ENCODE measurements at regions not wholly inside any gene's neighbourhood (a gene's known extent, or its start where the extent isn't known, plus 50 kb on each side); places are given as distances from the start of the nearest gene placed in this dataset.
A peak's percentile ranks its signal among the peaks of the same experiment; 100 is the strongest.
"Not testable (repeated sequence)": the region's sequence is repeated elsewhere in the genome, so short reads cannot be mapped to it uniquely, and the experiment has no call there.

- Histone ChIP-seq H3K4me3 (ENCODE audit: low read depth, low read length) (no peak overlapping the region), H3K9me3 (no peaks in the 10 kb centered on the region), H3K36me3 (no peaks in the 10 kb centered on the region), H3K4me1 (no peaks in the 10 kb centered on the region), H3K27me3 (no peaks in the 10 kb centered on the region)
- DNase-seq, result no peak
- no peak for TF ChIP-seq CTCF (IDR thresholded peaks at IDR 0.05; ENCODE audit: low read depth, low read length)
These were observed 1562.9 kb upstream of the PRR20A start for GRCh38 chr13:55577847-55578210.

- not testable (repeated sequence) for H3K4me1 ChIP-seq; DNase-seq; H3K27me3 ChIP-seq; H3K9me3 ChIP-seq; H3K36me3 ChIP-seq; H3K4me3 ChIP-seq (ENCODE audit: low read depth, low read length)
These were observed 1558.4 kb upstream of the PRR20A start for GRCh38 chr13:55582294-55582693.

- H3K9me3 ChIP-seq, result no peaks in the 10 kb centered on the region
- no peak overlapping the region for H3K4me3 ChIP-seq (ENCODE audit: low read depth, low read length)
These were observed 1556.6 kb upstream of the PRR20A start for GRCh38 chr13:55583953-55584593.

GRCh38 chr13:55602784-55603183 is 1537.9 kb upstream of the PRR20A start:
- H3K4me3 ChIP-seq (ENCODE audit: low read depth, low read length), result no peak overlapping the region
- H3K27me3 ChIP-seq, result no peaks in the 10 kb centered on the region
- DNase-seq, result no peak
- TF ChIP-seq CTCF (IDR thresholded peaks at IDR 0.05; ENCODE audit: low read depth, low read length), result no peak
- H3K9me3 ChIP-seq, result no peaks in the 10 kb centered on the region
- H3K36me3 ChIP-seq, result no peaks in the 10 kb centered on the region
- no peaks in the 10 kb centered on the region for H3K4me1 ChIP-seq

More at GRCh38 chr13:55583953-55584593, 1556.6 kb upstream of the PRR20A start:
- Histone ChIP-seq H3K36me3 (no peaks in the 10 kb centered on the region), H3K27me3 (no peaks in the 10 kb centered on the region), H3K4me1 (no peaks in the 10 kb centered on the region)
- TF ChIP-seq CTCF (IDR thresholded peaks at IDR 0.05; ENCODE audit: low read depth, low read length), result no peak
- DNase-seq, result no peak

- TF ChIP-seq CTCF (IDR thresholded peaks at IDR 0.05; ENCODE audit: low read depth, low read length), result no peak
- no peaks in the 10 kb centered on the region for H3K4me1 ChIP-seq
- H3K4me3 ChIP-seq (ENCODE audit: low read depth, low read length), result peak overlapping the region; percentile 27
- no peak for DNase-seq
- no peaks in the 10 kb centered on the region for H3K27me3 ChIP-seq
- no peaks in the 10 kb centered on the region for H3K9me3 ChIP-seq
- H3K36me3 ChIP-seq, result no peaks in the 10 kb centered on the region
These were observed 1534.6 kb upstream of the PRR20A start for GRCh38 chr13:55606045-55606665.

- Histone ChIP-seq H3K4me3 (ENCODE audit: low read depth, low read length) (no peak overlapping the region), H3K4me1 (no peaks in the 10 kb centered on the region), H3K9me3 (no peaks in the 10 kb centered on the region), H3K36me3 (no peaks in the 10 kb centered on the region), H3K27me3 (no peaks in the 10 kb centered on the region)
- DNase-seq, result no peak
- no peak for TF ChIP-seq CTCF (IDR thresholded peaks at IDR 0.05; ENCODE audit: low read depth, low read length)
These were observed 1527.1 kb upstream of the PRR20A start for GRCh38 chr13:55613429-55614187.
